WI38 (cell line): ENCODE measurements at regions not wholly inside any gene's neighbourhood (a gene's known extent, or its start where the extent isn't known, plus 50 kb on each side); places are given as distances from the start of the nearest gene placed in this dataset.

Experiments used
- H3K4me3 ChIP-seq: 2 replicates; pipeline ENCODE4 v1.5.1; 2011; ENCODE audit warnings: low read depth, mild to moderate bottlenecking, control low read depth, low read length
- TF ChIP-seq, protein P1 (sequence below): IDR thresholded peaks from 2 replicates; pipeline ENCODE4 v1.5.1; 2012; ENCODE audit warnings: low read depth, mild to moderate bottlenecking, control low read depth, low read length

DNA sequence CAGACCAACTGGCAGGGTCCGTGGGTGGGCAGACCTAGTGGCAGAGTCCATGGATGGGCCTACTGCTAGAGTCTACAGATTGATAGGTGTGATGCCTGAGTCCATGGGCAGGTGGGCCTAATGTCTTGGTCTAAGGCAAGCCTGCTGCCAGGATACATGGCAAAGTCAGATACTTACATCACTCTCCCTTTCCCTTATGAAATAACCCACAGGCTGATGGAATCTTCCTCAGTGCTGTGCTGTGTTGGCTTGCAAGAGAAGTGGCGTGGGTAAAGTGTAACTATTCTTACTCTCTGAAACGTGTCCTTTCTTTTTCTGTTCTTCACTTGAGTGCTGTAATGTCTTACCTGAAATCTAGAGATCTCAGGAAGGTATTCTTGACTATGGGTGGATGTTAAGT, 67.3 kb upstream of the ADRB2 start:
- no peak overlapping the region for H3K4me3 ChIP-seq
- TF ChIP-seq, protein P1, sequence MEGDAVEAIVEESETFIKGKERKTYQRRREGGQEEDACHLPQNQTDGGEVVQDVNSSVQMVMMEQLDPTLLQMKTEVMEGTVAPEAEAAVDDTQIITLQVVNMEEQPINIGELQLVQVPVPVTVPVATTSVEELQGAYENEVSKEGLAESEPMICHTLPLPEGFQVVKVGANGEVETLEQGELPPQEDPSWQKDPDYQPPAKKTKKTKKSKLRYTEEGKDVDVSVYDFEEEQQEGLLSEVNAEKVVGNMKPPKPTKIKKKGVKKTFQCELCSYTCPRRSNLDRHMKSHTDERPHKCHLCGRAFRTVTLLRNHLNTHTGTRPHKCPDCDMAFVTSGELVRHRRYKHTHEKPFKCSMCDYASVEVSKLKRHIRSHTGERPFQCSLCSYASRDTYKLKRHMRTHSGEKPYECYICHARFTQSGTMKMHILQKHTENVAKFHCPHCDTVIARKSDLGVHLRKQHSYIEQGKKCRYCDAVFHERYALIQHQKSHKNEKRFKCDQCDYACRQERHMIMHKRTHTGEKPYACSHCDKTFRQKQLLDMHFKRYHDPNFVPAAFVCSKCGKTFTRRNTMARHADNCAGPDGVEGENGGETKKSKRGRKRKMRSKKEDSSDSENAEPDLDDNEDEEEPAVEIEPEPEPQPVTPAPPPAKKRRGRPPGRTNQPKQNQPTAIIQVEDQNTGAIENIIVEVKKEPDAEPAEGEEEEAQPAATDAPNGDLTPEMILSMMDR = no peak

DNA sequence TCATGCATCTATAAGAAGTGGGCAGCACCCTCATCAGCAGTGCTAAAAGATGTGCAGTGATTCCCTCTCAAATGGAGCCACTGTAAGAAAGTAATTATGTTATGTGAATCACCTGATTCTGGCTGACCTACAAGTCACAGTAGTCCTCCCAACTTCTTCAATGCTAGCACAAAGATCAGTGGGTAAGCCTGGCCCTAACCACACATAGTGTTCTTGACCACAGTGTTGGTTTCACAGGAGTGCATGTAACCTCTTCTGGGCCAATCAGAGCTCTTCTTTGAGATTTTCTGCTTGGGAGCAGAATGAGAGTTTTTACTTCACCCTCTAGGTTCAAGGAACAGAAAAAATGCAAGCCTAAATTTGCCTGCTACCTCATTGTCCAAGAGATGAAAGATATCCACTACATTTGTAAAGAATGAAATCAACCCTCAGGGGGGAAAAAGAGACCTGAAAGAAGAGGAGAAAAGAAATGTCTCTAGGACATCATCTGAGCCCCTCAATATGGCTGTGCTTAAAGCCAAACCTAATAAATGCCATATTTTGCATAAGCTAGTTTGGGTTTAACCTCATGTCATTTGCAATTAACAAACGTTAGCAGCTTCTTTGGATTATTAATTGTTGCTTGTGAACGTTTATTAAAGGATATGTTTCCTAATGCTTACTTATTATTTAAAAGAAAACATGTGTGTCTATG, 65.3 kb upstream of the ADRB2 start:
- TF ChIP-seq, protein P1 = no peak
- H3K4me3 ChIP-seq = no peak overlapping the region

GRCh38 chr5:148763996-148764395, 62.4 kb upstream of the ADRB2 start:
- TF ChIP-seq, protein P1 = no peak

DNA sequence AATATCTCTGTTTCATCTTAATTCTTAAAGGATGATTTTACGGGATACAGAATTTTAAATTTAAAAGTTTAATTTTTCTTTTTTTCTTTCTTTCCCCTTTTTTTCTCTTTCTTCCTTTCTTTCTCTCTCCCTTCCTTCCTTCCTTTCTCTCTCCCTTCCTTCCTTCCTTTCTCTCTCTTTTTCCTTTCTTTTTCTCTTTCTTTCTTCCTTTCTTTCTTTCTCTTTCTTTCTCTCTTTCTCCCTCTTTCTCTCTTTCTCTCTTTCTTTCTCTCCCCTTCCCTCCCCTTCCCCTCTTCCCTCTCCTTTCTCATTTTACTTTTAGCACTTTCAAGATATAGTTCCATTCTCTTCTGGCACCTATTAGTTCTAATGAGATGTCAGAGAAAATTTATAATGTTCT, 61.4 kb upstream of the ADRB2 start:
- no peak overlapping the region for H3K4me3 ChIP-seq
- TF ChIP-seq, protein P1 = no peak

More at GRCh38 chr5:148763996-148764395, 62.4 kb upstream of the ADRB2 start:
- H3K4me3 ChIP-seq = no peak overlapping the region

- H3K4me3 ChIP-seq = no peak overlapping the region
- TF ChIP-seq, protein P1 = no peak
Observed at GRCh38 chr5:148768806-148769415, 57.5 kb upstream of the ADRB2 start.

- TF ChIP-seq, protein P1 = no peak
- no peak overlapping the region for H3K4me3 ChIP-seq
Observed at GRCh38 chr5:148769941-148770340, 56.5 kb upstream of the ADRB2 start.

DNA sequence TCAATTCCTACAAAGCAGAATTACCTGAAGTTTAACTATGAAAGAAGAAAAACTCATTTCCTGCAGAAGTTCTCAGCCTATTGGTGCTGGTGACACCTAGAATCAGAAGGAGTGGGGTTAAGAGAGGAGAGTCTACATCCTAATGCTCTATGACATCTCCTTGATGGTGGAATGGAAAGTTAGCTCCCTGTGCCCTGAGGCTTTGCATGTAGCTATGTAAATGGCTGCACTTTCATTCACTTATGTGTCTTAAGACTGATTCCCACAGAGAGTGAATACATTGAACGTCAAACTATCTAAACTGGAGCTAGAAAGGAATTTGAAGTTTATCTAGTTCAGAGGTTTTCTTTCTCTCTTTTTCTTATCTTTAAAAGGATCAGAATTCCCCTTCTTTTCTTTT, 52.1 kb upstream of the ADRB2 start:
- TF ChIP-seq, protein P1 = no peak

More for the DNA sequence above, 52.1 kb upstream of the ADRB2 start:
- H3K4me3 ChIP-seq = no peak overlapping the region
